NCI-H510A treated with DMSO at 0.1 percent for 48 hours (cell line): ENCODE measurements at regions not wholly inside any gene's neighbourhood (a gene's known extent, or its start where the extent isn't known, plus 50 kb on each side); places are given as distances from the start of the nearest gene placed in this dataset.

Experiments used
- DNase-seq: peaks from one replicate; lab custom pipeline; 2025; lab: John Stamatoyannopoulos, UW

DNA sequence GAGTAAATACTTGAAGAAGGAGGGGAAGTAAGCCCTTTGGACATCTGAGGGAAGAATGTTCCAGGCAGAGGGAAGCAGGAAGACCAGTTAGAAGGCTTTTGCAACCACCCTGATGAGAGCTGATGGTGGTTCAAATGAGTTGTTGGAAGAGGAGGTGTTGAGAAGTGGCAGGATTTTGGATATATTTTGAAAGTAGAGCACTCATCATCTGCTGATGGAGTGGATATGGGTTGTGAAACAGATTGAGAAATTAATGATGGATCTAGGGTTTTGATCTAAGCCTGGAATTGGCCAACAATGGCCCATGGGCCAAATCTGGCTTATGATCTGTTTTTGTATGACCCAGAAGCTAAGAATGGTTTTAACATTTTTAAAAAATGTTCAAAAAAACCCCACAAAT lies 230.7 kb downstream of the NDFIP2 start:
- DNase-seq = no peak

DNA sequence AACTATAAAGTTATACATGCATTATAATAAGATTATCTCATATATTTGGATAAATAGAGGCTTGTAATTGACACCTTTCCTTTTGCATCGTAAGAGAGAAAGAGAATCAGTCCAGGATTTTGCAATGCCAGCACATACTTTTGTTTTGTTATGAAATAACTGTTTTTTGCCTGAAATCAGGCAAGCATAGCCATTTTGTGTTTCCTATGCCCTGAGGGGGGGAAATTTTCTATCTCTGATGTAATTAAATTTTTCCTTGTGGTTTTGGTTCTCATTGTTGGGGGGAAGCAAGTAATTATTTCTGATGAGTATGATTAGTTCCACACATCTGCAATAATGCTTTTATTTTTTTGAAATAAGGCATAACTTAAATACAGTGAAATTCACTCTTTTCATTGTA lies 229.4 kb downstream of the NDFIP2 start:
- no peak for DNase-seq

- no peak for DNase-seq
These were observed 228.5 kb downstream of the NDFIP2 start for GRCh38 chr13:79709471-79709870.

GRCh38 chr13:79703772-79704171 lies 222.8 kb downstream of the NDFIP2 start:
- no peak for DNase-seq

DNA sequence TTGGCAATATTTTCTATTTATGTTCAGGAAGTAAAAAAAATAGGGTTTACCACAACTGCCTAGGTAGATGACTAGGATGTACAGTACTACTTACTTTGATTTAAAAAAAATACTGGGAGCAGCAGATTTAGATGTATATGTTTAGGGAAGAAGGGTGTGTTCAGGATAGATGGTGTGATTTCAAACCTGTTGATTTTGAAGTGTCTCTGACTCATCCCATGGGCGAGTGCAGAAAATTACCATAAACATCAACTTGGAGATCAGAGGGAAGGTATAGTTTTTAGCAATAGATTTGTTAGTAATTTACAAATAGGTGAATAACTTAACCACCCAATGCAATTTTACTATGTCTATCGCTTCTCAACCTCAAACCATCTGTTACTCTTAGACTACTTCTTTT lies 214.8 kb downstream of the NDFIP2 start:
- no peak for DNase-seq

DNA sequence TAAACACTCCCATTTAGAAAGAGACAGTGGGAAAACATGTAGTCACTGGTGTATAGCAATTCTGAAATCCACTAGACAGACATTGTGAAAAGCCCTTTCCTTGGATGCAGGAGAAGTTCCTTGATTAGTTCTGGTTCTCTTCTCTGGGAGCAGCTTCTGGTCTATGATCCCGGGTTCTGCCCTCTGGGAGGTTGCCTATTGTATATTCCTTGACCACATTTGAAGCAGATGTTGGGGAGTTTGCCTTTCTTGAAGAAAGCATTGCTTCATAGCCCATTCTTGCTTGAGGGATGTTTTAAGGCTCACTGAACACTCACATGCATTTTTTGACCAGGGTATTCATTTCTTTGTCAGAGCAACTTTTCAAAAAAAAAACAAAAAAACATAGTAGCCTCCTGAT lies 211.9 kb downstream of the NDFIP2 start:
- no peak for DNase-seq

GRCh38 chr13:79691826-79692225 lies 210.9 kb downstream of the NDFIP2 start:
- DNase-seq = no peak

GRCh38 chr13:79688741-79689140 lies 207.8 kb downstream of the NDFIP2 start:
- DNase-seq = no peak

- DNase-seq = no peak
These were observed 205.5 kb downstream of the NDFIP2 start for GRCh38 chr13:79686441-79686840.

DNA sequence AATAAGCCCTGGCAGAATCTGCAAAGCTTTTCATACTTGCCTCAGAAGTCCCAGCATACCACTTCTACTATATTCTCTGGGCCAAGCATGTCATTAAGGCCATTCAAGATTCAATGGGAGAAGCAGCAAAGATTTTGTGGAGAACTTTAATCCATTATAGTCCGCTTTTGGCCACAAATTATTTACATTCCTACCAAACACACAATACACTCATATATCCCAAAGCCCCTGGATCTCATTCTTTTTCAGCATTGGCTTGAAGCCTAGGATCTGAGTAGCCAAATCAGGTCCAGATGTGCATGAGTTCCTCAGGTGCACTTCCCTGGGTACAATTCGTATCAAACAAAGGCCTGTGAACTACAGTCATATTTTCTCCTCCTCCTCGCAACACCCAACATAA lies 203.4 kb downstream of the NDFIP2 start:
- DNase-seq = no peak

GRCh38 chr13:79682164-79682563 lies 201.2 kb downstream of the NDFIP2 start:
- DNase-seq = no peak

DNA sequence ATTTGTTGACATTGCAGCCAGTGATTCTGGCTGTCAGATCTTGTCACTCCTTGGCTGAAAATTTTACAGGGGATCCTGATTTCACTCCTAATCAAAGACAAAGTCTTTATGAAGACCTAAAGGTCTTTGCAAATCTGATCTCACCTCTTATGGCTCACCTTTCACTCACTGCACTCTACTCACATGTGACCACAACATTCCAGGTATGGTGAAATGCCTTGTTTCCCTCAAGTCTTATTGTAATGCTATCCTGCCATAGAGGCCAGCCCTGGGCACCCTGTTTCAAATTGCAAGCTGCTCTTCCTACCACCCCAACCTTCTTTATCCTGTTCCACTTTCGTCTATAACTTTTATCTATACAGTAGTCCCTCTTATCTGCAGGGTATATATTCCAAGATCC lies 200.1 kb downstream of the NDFIP2 start:
- no peak for DNase-seq

- no peak for DNase-seq
These were observed 199.5 kb downstream of the NDFIP2 start for GRCh38 chr13:79680485-79680884.

DNA sequence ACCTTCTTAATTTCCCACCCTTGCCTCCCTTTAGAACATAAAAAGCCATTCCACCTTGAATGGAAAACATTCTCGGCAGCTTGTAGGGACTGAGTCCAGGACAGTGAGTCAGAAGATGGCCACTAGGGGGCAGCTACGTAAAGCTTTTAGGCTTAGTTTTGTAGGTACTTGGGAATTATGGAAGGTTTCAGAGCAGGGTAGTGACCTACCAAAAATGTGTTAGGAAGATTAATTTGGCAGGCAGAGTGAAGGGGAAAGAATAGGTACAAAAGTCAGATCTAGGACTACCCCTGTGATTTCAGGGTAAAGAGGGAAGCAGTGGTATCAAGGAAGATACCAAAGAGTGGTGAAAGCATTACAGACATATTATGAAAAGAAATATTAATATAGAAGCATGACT lies 198.4 kb downstream of the NDFIP2 start:
- DNase-seq = peak; percentile 17

DNA sequence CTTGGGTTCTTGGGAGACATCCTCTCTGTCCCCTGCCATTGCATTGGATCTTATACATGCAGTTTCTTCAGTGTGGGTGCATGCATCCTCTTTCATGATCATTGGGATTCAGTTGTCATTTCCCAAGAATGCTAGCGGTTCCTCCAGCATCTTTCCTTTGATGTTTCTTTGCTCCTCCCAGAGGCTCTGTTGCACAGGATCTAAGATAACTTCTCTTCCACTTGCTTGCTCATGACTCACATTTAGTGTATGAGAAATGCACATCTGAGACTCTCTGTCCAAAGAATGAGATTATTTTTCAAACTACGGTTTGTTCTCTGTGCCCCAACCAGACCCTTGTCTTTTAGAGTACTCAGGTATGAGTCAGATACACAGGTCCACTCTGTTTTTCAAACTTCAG lies 197.1 kb downstream of the NDFIP2 start:
- no peak for DNase-seq

GRCh38 chr13:79675931-79676660 lies 195.1 kb downstream of the NDFIP2 start:
- DNase-seq = no peak

DNA sequence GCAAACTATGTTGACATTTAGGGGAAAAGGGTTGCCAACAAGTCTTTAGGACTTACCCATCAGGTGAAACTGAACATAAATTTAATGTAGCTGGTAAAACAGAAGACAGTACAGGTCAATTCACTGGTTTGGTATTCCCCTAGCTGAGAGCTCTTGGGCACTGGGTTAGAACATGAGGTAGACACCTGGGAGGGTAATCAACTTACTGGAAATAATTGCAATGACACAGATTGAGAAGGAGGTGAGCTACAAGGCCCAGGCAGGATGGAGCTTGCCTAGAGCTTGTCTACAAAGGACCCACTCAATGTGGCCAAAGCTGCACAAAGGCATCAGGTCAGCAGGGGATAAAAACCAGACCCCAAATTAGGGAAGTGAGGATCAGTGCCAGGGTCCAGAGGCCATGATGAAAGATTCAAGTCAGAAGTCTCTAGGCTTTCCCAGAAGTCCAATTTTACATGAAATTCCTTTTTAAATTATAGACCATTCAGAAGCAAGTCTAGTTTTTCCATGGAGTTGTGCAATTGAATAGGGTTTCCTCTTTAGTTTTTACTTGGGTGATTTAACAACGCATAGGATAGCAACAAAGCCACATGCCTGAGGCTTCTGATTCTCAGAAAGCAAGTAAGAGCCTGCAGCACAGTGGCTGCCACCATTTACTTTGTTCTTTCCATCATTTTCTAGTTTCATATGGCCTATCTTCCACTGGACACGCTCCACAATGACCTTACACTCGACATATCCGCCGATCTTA lies 194.0 kb downstream of the NDFIP2 start:
- no peak for DNase-seq

DNA sequence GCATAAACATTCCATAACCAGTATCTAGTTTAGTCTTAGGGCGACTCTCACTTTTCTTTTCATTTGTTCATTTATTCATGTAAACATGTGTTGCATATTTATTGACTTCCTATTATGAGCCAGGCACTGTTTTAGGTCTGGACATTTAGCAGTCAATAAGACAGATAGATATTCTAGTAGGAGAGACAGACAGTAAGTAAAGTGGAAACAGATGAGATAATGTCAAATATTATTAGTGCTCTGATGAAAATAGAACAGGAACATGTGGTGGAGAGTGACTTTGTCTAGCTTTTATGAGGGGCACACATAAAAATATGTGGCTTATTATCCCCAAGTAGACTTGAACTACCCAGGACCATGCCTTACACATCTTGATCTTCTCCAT lies 193.0 kb downstream of the NDFIP2 start:
- no peak for DNase-seq

DNA sequence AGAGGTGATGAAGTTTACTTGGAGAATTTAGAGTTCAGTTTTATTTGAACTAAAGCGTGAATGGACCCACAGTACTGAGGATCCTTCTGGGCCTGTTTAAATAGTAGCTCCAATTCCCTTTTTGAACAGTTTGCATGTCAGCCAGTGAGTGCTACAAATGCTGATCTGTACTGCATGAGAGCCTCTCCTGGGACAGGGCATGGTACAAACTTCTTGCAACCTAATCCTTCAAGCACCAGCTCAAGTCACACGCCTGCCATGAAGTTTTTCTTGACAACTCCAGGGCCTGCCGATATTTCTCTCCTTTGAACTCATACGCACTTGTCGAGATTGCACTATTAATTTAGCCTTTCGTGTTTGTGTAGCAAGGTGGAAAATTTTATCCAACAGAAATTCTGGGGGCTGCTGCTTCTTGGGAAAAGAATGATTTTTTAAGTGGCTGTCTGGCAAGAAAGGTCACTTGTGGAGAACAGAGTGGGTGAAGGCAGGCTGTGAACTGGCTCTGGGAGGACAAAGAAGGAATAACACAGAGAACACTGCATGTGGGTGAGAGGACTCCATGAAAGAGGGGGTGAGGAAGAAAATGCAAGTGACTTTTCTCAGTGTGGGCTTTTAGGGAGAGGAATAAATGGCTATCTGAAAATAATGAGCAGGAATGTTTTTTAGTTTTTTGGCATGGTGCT lies 192.5 kb downstream of the NDFIP2 start:
- no peak for DNase-seq

- DNase-seq = no peak
These were observed 190.5 kb downstream of the NDFIP2 start for GRCh38 chr13:79671420-79671819.

- no peak for DNase-seq
These were observed 187.3 kb downstream of the NDFIP2 start for GRCh38 chr13:79668201-79668752.

GRCh38 chr13:79667771-79668170 lies 186.8 kb downstream of the NDFIP2 start:
- no peak for DNase-seq
